Activated CD8-positive, alpha-beta memory T cell treated with anti-CD3 and anti-CD28 coated beads, Interleukin-2, amount 50 U/mL, for 24 hours (primary cell): ENCODE measurements at regions not wholly inside any gene's neighbourhood (a gene's known extent, or its start where the extent isn't known, plus 50 kb on each side); places are given as distances from the start of the nearest gene placed in this dataset.

Experiments used
- DNase-seq: peaks from one replicate; pipeline ENCODE4 v3.0.0-alpha.2; 2020; ENCODE audit errors: extremely low read depth

- no peak for DNase-seq
Measured at GRCh38 chrX:9196961-9197640, 163.2 kb upstream of the FAM9B start.

GRCh38 chrX:9204560-9204959 lies 170.6 kb upstream of the FAM9B start:
- no peak for DNase-seq

GRCh38 chrX:9205599-9206223 lies 171.8 kb upstream of the FAM9B start:
- DNase-seq, result no peak

- no peak for DNase-seq
Measured at GRCh38 chrX:9207142-9207541, 173.2 kb upstream of the FAM9B start.

GRCh38 chrX:9211269-9211668 lies 177.3 kb upstream of the FAM9B start:
- DNase-seq, result no peak

GRCh38 chrX:9221781-9222180 lies 187.9 kb upstream of the FAM9B start:
- DNase-seq, result no peak

- no peak for DNase-seq
Measured at GRCh38 chrX:9222299-9222698, 188.4 kb upstream of the FAM9B start.

- no peak for DNase-seq
Measured at GRCh38 chrX:9227276-9227675, 193.3 kb upstream of the FAM9B start.

GRCh38 chrX:9231491-9231890 lies 197.6 kb upstream of the FAM9B start:
- DNase-seq, result no peak

- no peak for DNase-seq
Measured at GRCh38 chrX:9233141-9233540, 199.2 kb upstream of the FAM9B start.

- DNase-seq, result no peak
Measured at GRCh38 chrX:9234315-9234714, 200.4 kb upstream of the FAM9B start.

GRCh38 chrX:9235722-9236121 lies 201.8 kb upstream of the FAM9B start:
- DNase-seq, result no peak

- DNase-seq, result no peak
Measured at GRCh38 chrX:9240956-9241355, 207.0 kb upstream of the FAM9B start.

GRCh38 chrX:9241427-9241826 lies 207.5 kb upstream of the FAM9B start:
- DNase-seq, result no peak

GRCh38 chrX:9249051-9249846 lies 215.3 kb upstream of the FAM9B start:
- no peak for DNase-seq

- DNase-seq, result no peak
Measured at GRCh38 chrX:9252182-9252581, 212.7 kb upstream of the TBL1X start.

- DNase-seq, result no peak
Measured at GRCh38 chrX:9253211-9253610, 211.6 kb upstream of the TBL1X start.

- DNase-seq, result no peak
Measured at GRCh38 chrX:9257718-9258420, 207.0 kb upstream of the TBL1X start.

- no peak for DNase-seq
Measured at GRCh38 chrX:9258421-9259104, 206.3 kb upstream of the TBL1X start.

- no peak for DNase-seq
Measured at GRCh38 chrX:9260603-9261002, 204.3 kb upstream of the TBL1X start.

GRCh38 chrX:9267415-9267814 lies 197.4 kb upstream of the TBL1X start:
- no peak for DNase-seq

- DNase-seq, result no peak
Measured at GRCh38 chrX:9269134-9269533, 195.7 kb upstream of the TBL1X start.
